Muscle of leg (tissue), 3 donors: ENCODE measurements at regions not wholly inside any gene's neighbourhood (a gene's known extent, or its start where the extent isn't known, plus 50 kb on each side); places are given as distances from the start of the nearest gene placed in this dataset.

Source experiments
- DNase-seq: peaks from one replicate; pipeline ENCODE4 v3.0.0; 2013
- H3K27ac ChIP-seq: one replicate; pipeline ENCODE4 v1.5.1; 2013; ENCODE audit warnings: mild to moderate bottlenecking, low read length, control low read depth
- H3K27me3 ChIP-seq: one replicate; pipeline ENCODE4 v1.6.1; 2013; ENCODE audit warnings: low read length; ENCODE audit not compliant: control insufficient read depth, insufficient read depth
- H3K36me3 ChIP-seq: one replicate; pipeline ENCODE4 v1.6.1; 2013; ENCODE audit warnings: low read length; ENCODE audit not compliant: control insufficient read depth, insufficient read depth
- H3K4me1 ChIP-seq: one replicate; pipeline ENCODE4 v1.6.1; 2013; ENCODE audit warnings: low read length; ENCODE audit not compliant: control insufficient read depth, insufficient read depth
- H3K4me3 ChIP-seq: one replicate; pipeline ENCODE4 v1.5.1; 2013; ENCODE audit warnings: low read length, control low read depth
- H3K9me3 ChIP-seq: replicated peaks from 2 replicates; pipeline ENCODE4 v1.6.1; 2013; ENCODE audit warnings: low read depth, low read length; ENCODE audit not compliant: control insufficient read depth
- WGBS: methylation state at CpG from one replicate; pipeline ENCODE4 v1.1.5; 2013; ENCODE audit warnings: missing lambda C conversion rate; ENCODE audit not compliant: insufficient coverage; 5-methylcytosine and 5-hydroxymethylcytosine counted together

GRCh38 chr21:16552880-16553279 is 823.1 kb downstream of the USP25 start:
- peak; percentile 72 for DNase-seq
- Histone ChIP-seq H3K36me3 (peaks cover 9% of the 10 kb centered on the region), H3K27ac (no peak overlapping the region), H3K4me3 (no peak overlapping the region), H3K27me3 (no peaks in the 10 kb centered on the region), H3K9me3 (no peaks in the 10 kb centered on the region), H3K4me1 (no peaks in the 10 kb centered on the region)
- WGBS, result no CpG with 5 or more reads among the region's 2 CpGs

- WGBS, result 85% methylated on average over 8 of the region's 9 CpGs
- Histone ChIP-seq H3K27ac (no peak overlapping the region), H3K36me3 (peaks cover 9% of the 10 kb centered on the region), H3K4me1 (no peaks in the 10 kb centered on the region), H3K4me3 (no peak overlapping the region), H3K9me3 (no peaks in the 10 kb centered on the region), H3K27me3 (no peaks in the 10 kb centered on the region)
- no peak for DNase-seq
Measured at GRCh38 chr21:16554503-16554902, 824.7 kb downstream of the USP25 start.

GRCh38 chr21:16563116-16563515 is 833.3 kb downstream of the USP25 start:
- no peak for DNase-seq
- 94% methylated on average over 3 of the region's 7 CpGs for WGBS
- Histone ChIP-seq H3K9me3 (no peaks in the 10 kb centered on the region), H3K4me1 (no peaks in the 10 kb centered on the region), H3K36me3 (no peaks in the 10 kb centered on the region), H3K4me3 (no peak overlapping the region), H3K27me3 (no peaks in the 10 kb centered on the region), H3K27ac (no peak overlapping the region)

- no peaks in the 10 kb centered on the region for H3K27me3 ChIP-seq
- 95% methylated on average over 7 of the region's 7 CpGs for WGBS
- no peak overlapping the region for H3K4me3 ChIP-seq
- H3K9me3 ChIP-seq, result no peaks in the 10 kb centered on the region
- DNase-seq, result no peak
- H3K27ac ChIP-seq, result no peak overlapping the region
- H3K36me3 ChIP-seq, result no peaks in the 10 kb centered on the region
- H3K4me1 ChIP-seq, result no peaks in the 10 kb centered on the region
Measured at GRCh38 chr21:16563795-16564194, 834.0 kb downstream of the USP25 start.

GRCh38 chr21:16568244-16568643 is 838.5 kb downstream of the USP25 start:
- no peaks in the 10 kb centered on the region for H3K36me3 ChIP-seq
- H3K27me3 ChIP-seq, result no peaks in the 10 kb centered on the region
- DNase-seq, result no peak
- no CpG with 5 or more reads among the region's 1 CpG for WGBS
- H3K9me3 ChIP-seq, result no peaks in the 10 kb centered on the region
- no peaks in the 10 kb centered on the region for H3K4me1 ChIP-seq
- no peak overlapping the region for H3K4me3 ChIP-seq
- no peak overlapping the region for H3K27ac ChIP-seq

DNA sequence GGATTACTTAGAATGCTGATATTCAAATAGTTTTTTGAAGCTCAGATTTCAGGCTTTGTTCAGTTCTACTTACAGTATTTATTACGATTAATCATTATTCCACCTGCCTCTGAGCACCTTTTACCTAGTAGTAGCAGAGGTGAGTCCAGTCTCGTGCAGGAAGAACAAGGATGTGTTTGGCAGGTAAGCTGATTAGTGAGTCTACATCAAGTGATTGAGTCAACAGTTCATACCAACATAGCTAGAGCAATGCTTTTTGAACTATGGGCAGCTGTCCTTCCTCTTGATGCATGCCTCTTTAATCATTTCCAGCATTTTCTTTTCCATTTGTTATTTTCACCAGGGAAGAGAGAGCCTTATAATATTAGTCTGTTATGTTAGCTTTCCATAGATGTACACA is 838.9 kb downstream of the USP25 start:
- WGBS, result no CpG with 5 or more reads among the region's 2 CpGs

GRCh38 chr21:16569679-16570078 is 839.9 kb downstream of the USP25 start:
- no peaks in the 10 kb centered on the region for H3K4me1 ChIP-seq
- H3K36me3 ChIP-seq, result no peaks in the 10 kb centered on the region
- H3K4me3 ChIP-seq, result no peak overlapping the region
- DNase-seq, result no peak
- no CpG with 5 or more reads among the region's 1 CpG for WGBS
- no peak overlapping the region for H3K27ac ChIP-seq
- H3K9me3 ChIP-seq, result no peaks in the 10 kb centered on the region
- H3K27me3 ChIP-seq, result no peaks in the 10 kb centered on the region

More for the DNA sequence above, 838.9 kb downstream of the USP25 start:
- no peaks in the 10 kb centered on the region for H3K4me1 ChIP-seq
- H3K9me3 ChIP-seq, result no peaks in the 10 kb centered on the region
- H3K4me3 ChIP-seq, result no peak overlapping the region
- no peaks in the 10 kb centered on the region for H3K27me3 ChIP-seq
- no peaks in the 10 kb centered on the region for H3K36me3 ChIP-seq
- H3K27ac ChIP-seq, result no peak overlapping the region
- DNase-seq, result no peak

DNA sequence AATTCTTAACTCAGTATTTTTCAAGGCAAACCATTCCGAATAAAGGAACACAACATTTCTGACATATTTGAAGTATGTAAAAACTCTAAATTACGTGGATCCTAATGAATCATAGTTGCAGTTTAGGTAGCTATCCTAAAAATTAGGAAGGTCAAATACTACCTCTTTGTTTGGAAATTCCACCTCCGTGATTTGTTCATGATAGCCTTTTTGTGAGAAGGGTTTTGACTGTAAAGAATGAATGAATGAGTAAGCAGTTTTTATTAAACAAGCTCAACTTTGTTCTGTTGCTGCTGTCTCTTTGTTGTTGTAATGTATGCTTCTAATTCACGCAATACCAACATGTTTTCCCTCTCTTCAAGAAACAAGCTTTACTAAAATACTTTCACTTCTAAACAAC is 840.4 kb downstream of the USP25 start:
- WGBS, result no CpG with 5 or more reads among the region's 4 CpGs
- no peak overlapping the region for H3K27ac ChIP-seq

DNA sequence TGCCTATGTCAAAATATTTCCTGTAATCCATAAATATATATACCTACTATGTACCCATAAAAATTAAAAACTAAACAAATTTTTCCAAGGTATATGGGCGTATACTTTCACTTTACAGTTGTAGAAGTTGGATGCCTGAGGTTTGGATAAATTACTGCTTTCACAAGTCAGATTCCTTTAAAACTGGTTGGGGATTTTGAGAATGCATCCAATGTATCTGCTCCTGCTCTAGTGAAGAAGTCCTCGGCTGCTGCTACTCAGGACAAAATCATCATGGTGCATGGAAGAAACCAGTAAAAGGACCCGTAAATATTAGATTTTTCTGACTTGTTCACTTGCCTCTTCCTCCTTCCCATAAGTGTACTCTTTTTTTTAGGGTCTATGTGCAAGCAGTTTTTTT is 841.1 kb downstream of the USP25 start:
- H3K36me3 ChIP-seq, result no peaks in the 10 kb centered on the region
- no peaks in the 10 kb centered on the region for H3K27me3 ChIP-seq
- no peak for DNase-seq
- no peak overlapping the region for H3K4me3 ChIP-seq
- H3K4me1 ChIP-seq, result no peaks in the 10 kb centered on the region
- 67% methylated on average over 1 of the region's 3 CpGs for WGBS
- H3K9me3 ChIP-seq, result no peaks in the 10 kb centered on the region
- no peak overlapping the region for H3K27ac ChIP-seq

More for the DNA sequence above, 840.4 kb downstream of the USP25 start:
- Histone ChIP-seq H3K36me3 (no peaks in the 10 kb centered on the region), H3K27me3 (no peaks in the 10 kb centered on the region), H3K9me3 (no peaks in the 10 kb centered on the region), H3K4me1 (no peaks in the 10 kb centered on the region), H3K4me3 (no peak overlapping the region)
- DNase-seq, result no peak

DNA sequence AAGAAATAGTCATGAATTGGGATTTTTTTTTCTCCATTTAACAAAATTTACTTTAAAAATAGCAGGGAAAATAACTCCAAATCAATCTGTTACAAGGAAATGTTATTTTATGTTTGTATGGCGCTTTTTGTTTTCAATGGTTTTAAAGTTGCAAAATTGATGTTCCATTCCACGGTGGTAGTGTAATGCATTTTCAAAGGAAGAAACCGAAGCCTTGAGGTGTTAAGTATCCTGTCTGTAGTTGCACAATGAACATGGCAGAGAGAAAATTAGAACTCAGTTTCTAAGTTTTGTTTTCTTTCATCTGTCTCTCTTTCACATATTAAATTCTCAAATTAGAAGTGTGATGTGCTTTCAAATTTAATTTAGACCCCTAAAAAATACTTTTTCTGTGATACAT is 841.8 kb downstream of the USP25 start:
- H3K27ac ChIP-seq, result no peak overlapping the region
- no peaks in the 10 kb centered on the region for H3K9me3 ChIP-seq
- 81% methylated on average over 2 of the region's 3 CpGs for WGBS
- DNase-seq, result no peak
- H3K4me1 ChIP-seq, result no peaks in the 10 kb centered on the region
- H3K36me3 ChIP-seq, result no peaks in the 10 kb centered on the region
- H3K27me3 ChIP-seq, result no peaks in the 10 kb centered on the region
- H3K4me3 ChIP-seq, result no peak overlapping the region

DNA sequence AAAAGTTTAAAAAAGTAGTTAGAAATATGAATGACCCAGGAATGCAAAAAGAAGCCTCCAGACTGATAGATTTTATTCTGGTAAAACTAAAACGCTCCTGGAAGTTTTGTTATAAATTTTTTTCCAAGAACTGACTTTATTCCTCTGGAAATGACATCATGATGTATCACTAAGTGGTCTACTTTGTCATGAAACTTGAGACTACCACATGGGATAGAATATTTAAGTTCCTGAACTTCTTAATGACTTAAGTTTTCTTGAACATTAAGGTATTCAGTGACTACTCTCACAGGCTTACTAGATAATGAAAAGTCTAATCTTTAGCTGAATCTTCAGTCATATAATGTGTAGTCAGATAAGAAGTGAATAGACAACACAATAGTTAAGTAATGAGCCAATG is 842.2 kb downstream of the USP25 start:
- Histone ChIP-seq H3K27ac (no peak overlapping the region), H3K9me3 (no peaks in the 10 kb centered on the region), H3K4me3 (no peak overlapping the region), H3K36me3 (no peaks in the 10 kb centered on the region), H3K4me1 (no peaks in the 10 kb centered on the region), H3K27me3 (no peaks in the 10 kb centered on the region)
- DNase-seq, result no peak
- WGBS, result no CpG with 5 or more reads among the region's 1 CpG
